H1 (cell line): ENCODE measurements at regions not wholly inside any gene's neighbourhood (a gene's known extent, or its start where the extent isn't known, plus 50 kb on each side); places are given as distances from the start of the nearest gene placed in this dataset.

Experiments
- CTCF ChIA-PET: fragments of 300-600 bp; sonication (Branson Sonifier 250); formaldehyde crosslinking; loops from one replicate; lab custom pipeline; 2021; ENCODE audit not compliant: partially characterized antibody; lab: Charles Lee
- POLR2A ChIA-PET: fragments of 300-600 bp; sonication (Branson Sonifier 250); formaldehyde crosslinking; loops from one replicate; lab custom pipeline; 2021; ENCODE audit warnings: inconsistent platforms; ENCODE audit not compliant: partially characterized antibody; lab: Charles Lee
- DNase-seq, 2 experiments: peaks; one replicate each; pipeline versions ENCODE4 v3.0.0 to v3.0.0-alpha.2; 2010 to 2022; ENCODE audit warnings: low spot score in 2 of 2, low read depth in 1 of 2, mixed read lengths in 1 of 2
- FAIRE-seq: peaks from 2 replicates; lab custom pipeline; 2011; peaks lifted over from hg19 to GRCh38; lab: Jason Lieb, UNC
- H2AFZ ChIP-seq: 2 replicates; pipeline ENCODE4 v1.8.1; 2012; ENCODE audit warnings: low read length, inconsistent platforms
- H2AK5ac ChIP-seq: 2 replicates; pipeline ENCODE4 v1.6.1; 2013; ENCODE audit warnings: low read depth, low read length
- H2BK120ac ChIP-seq: replicated peaks from 2 replicates; pipeline ENCODE3; 2013; ENCODE audit warnings: low read depth, low read length, inconsistent platforms
- H2BK12ac ChIP-seq: 2 replicates; pipeline ENCODE4 v1.6.1; 2013; ENCODE audit warnings: low read depth, low read length
- H2BK15ac ChIP-seq: 2 replicates; pipeline ENCODE4 v1.6.1; 2013; ENCODE audit warnings: low read length
- H2BK20ac ChIP-seq: 2 replicates; pipeline ENCODE4 v1.6.1; 2013; ENCODE audit warnings: low read length
- H2BK5ac ChIP-seq: 2 replicates; pipeline ENCODE4 v1.6.1; 2013; ENCODE audit warnings: low read depth, low read length
- H3K14ac ChIP-seq: 2 replicates; pipeline ENCODE4 v1.6.1; 2013; ENCODE audit warnings: inconsistent platforms; ENCODE audit not compliant: insufficient read length
- H3K18ac ChIP-seq: 2 replicates; pipeline ENCODE4 v1.6.1; 2013; ENCODE audit warnings: low read length; ENCODE audit errors: extremely low read depth
- H3K23ac ChIP-seq: 2 replicates; pipeline ENCODE4 v1.6.1; 2013; ENCODE audit warnings: inconsistent platforms; ENCODE audit not compliant: insufficient read length
- H3K23me2 ChIP-seq: 2 replicates; pipeline ENCODE4 v1.6.1; 2013; ENCODE audit warnings: low read depth, low read length
- H3K27ac ChIP-seq: 2 replicates; pipeline ENCODE4 v1.6.1; 2011; ENCODE audit warnings: low read depth, low read length, inconsistent platforms
- H3K27me3 ChIP-seq, 4 experiments: replicated peaks in 1 of 4; 1 replicate in 1 of 4; 2 replicates in 3 of 4; pipeline versions ENCODE4 v1.6.1 to v1.8.1; 2011 to 2013; ENCODE audit warnings: low read length in 3 of 4, mild to moderate bottlenecking in 3 of 4, inconsistent platforms in 2 of 4, mixed read lengths in 2 of 4, moderate library complexity in 1 of 4; ENCODE audit not compliant: control insufficient read depth in 3 of 4, insufficient read depth in 3 of 4; ENCODE audit errors: extremely low read depth in 1 of 4
- H3K36me3 ChIP-seq, 4 experiments: 2 replicates each; pipeline versions ENCODE4 v1.6.1 to v1.8.1; 2011 to 2013; ENCODE audit warnings: mild to moderate bottlenecking in 4 of 4, low read length in 3 of 4, moderate library complexity in 2 of 4, control low read depth in 1 of 4, inconsistent platforms in 1 of 4; ENCODE audit not compliant: insufficient read depth in 4 of 4, control insufficient read depth in 2 of 4
- H3K4ac ChIP-seq: replicated peaks from 2 replicates; pipeline ENCODE3; 2013; ENCODE audit warnings: low read length, low read depth, mixed read lengths, inconsistent platforms; ENCODE audit not compliant: insufficient read length
- H3K4me1 ChIP-seq, 4 experiments: replicated peaks in 1 of 4; 1 replicate in 1 of 4; 2 replicates in 3 of 4; pipeline versions ENCODE4 v1.6.1 to v1.8.1; 2011 to 2013; ENCODE audit warnings: low read length in 3 of 4, inconsistent platforms in 2 of 4, mixed read lengths in 1 of 4; ENCODE audit not compliant: insufficient read depth in 4 of 4, control insufficient read depth in 3 of 4
- H3K4me2 ChIP-seq, 2 experiments: 2 replicates each; pipeline versions ENCODE4 v1.6.1 to v1.8.1; 2011 to 2013; ENCODE audit warnings: low read depth in 2 of 2, low read length in 2 of 2, control low read depth in 1 of 2, inconsistent platforms in 1 of 2, mild to moderate bottlenecking in 1 of 2; ENCODE audit not compliant: insufficient read depth in 1 of 2
- H3K4me3 ChIP-seq, 4 experiments: fragments of 200-600, 300-600 bp in 1 of 4; sonication (generic), shearing (Covaris generic), sonication (Bioruptor Twin) in 1 of 4; 2 replicates each; pipeline versions ENCODE4 v1.5.1 to v1.8.1; 2011 to 2016; ENCODE audit warnings: low read length in 4 of 4, low read depth in 3 of 4, control low read depth in 2 of 4, inconsistent platforms in 2 of 4, mild to moderate bottlenecking in 2 of 4, mixed read lengths in 1 of 4, moderate library complexity in 1 of 4; ENCODE audit not compliant: insufficient read depth in 2 of 4; ENCODE audit errors: extremely low read depth in 1 of 4
- H3K56ac ChIP-seq: replicated peaks from 2 replicates; pipeline ENCODE3; 2013; ENCODE audit warnings: low read depth, mild to moderate bottlenecking, mixed read lengths, low read length, inconsistent platforms; ENCODE audit not compliant: insufficient read length
- H3K79me1 ChIP-seq: 2 replicates; pipeline ENCODE4 v1.6.1; 2013; ENCODE audit warnings: low read depth, low read length, control low read depth
- H3K79me2 ChIP-seq, 2 experiments: 2 replicates each; pipeline versions ENCODE4 v1.6.1 to v1.8.1; 2012 to 2013; ENCODE audit warnings: low read length in 2 of 2, mild to moderate bottlenecking in 2 of 2, inconsistent platforms in 1 of 2; ENCODE audit not compliant: insufficient read depth in 2 of 2, control insufficient read depth in 1 of 2
- H3K9ac ChIP-seq, 4 experiments: replicated peaks in 1 of 4; 1 replicate in 1 of 4; 2 replicates in 3 of 4; pipeline versions ENCODE4 v1.6.1 to v1.8.1; 2011 to 2013; ENCODE audit warnings: low read depth in 3 of 4, low read length in 3 of 4, control low read depth in 2 of 4, mild to moderate bottlenecking in 2 of 4, moderate library complexity in 2 of 4, inconsistent platforms in 1 of 4; ENCODE audit errors: extremely low read depth in 1 of 4
- H3K9me3 ChIP-seq, 2 experiments: 2 replicates each; pipeline versions ENCODE4 v1.6.1 to v1.8.1; 2012 to 2013; ENCODE audit warnings: mild to moderate bottlenecking in 2 of 2, moderate library complexity in 2 of 2, control low read depth in 1 of 2, inconsistent platforms in 1 of 2, low read depth in 1 of 2, low read length in 1 of 2, mixed read lengths in 1 of 2; ENCODE audit not compliant: insufficient read depth in 2 of 2
- H4K20me1 ChIP-seq, 2 experiments: replicated peaks in 1 of 2; 2 replicates each; pipeline versions ENCODE3 to v1.8.1; 2011 to 2013; ENCODE audit warnings: inconsistent platforms in 2 of 2, low read length in 2 of 2, mild to moderate bottlenecking in 1 of 2; ENCODE audit not compliant: insufficient read depth in 2 of 2, control insufficient read depth in 1 of 2
- H4K5ac ChIP-seq: 2 replicates; pipeline ENCODE4 v1.6.1; 2013; ENCODE audit warnings: low read length, low read depth, mixed read lengths, inconsistent platforms; ENCODE audit not compliant: insufficient read length
- H4K8ac ChIP-seq: 2 replicates; pipeline ENCODE4 v1.8.0; 2013; ENCODE audit warnings: mild to moderate bottlenecking, moderate library complexity, low read length, inconsistent platforms; ENCODE audit not compliant: insufficient read depth; ENCODE audit errors: extremely low read depth
- H4K91ac ChIP-seq: replicated peaks from 2 replicates; pipeline ENCODE3; 2013; ENCODE audit warnings: low read length, mixed read lengths, inconsistent platforms; ENCODE audit not compliant: insufficient read length
- CEBPB ChIP-seq: IDR thresholded peaks from 2 replicates; pipeline ENCODE4 v1.6.1; 2012; ENCODE audit warnings: low read depth, low read length
- SRF ChIP-seq: IDR thresholded peaks from 2 replicates; pipeline ENCODE4 v1.6.1; 2011; ENCODE audit warnings: mild to moderate bottlenecking, low read depth, low read length, moderate library complexity
- WGBS, 2 experiments: shearing (Covaris generic) in 1 of 2; methylation state at CpG; one replicate each; pipeline versions ENCODE4 v1.1.6 to v1.1.7; 2013 to 2015; ENCODE audit warnings: low lambda C conversion rate in 2 of 2, mixed read lengths in 2 of 2, inconsistent platforms in 1 of 2, low coverage in 1 of 2, missing lambda C conversion rate in 1 of 2; ENCODE audit not compliant: insufficient replicate concordance in 2 of 2, insufficient coverage in 1 of 2, insufficient read length in 1 of 2; ENCODE audit errors: extremely low coverage in 1 of 2, missing lambda C conversion rate in 1 of 2; 5-methylcytosine and 5-hydroxymethylcytosine counted together

- POLR2A ChIA-PET, result no interaction called here
- FAIRE-seq, result no peak
- no peak overlapping the region for H4K5ac ChIP-seq
Observed at GRCh38 chr21:28233536-28234220, 759.0 kb downstream of the LTN1 start.

More at GRCh38 chr21:28233536-28234220, 759.0 kb downstream of the LTN1 start:
- Histone ChIP-seq H3K4ac (no peak overlapping the region), H3K4me3 (no peak overlapping the region), H2AFZ (no peak overlapping the region), H3K4me2 (no peak overlapping the region), H3K79me1 (no peaks in the 10 kb centered on the region), H3K23me2 (no peaks in the 10 kb centered on the region), H3K9me3 (no peaks in the 10 kb centered on the region; a peak in 1 of 4 replicates), H3K27ac (no peak overlapping the region), H4K8ac (no peak overlapping the region), H3K79me2 (no peaks in the 10 kb centered on the region), H2AK5ac (no peak overlapping the region), H3K14ac (no peak overlapping the region), H2BK20ac (no peak overlapping the region), H3K36me3 (no peaks in the 10 kb centered on the region), H2BK12ac (no peak overlapping the region), H3K9ac (no peak overlapping the region; a peak in 1 of 7 replicates), H4K20me1 (no peaks in the 10 kb centered on the region), H3K56ac (no peak overlapping the region), H3K27me3 (no peaks in the 10 kb centered on the region)
- no peak for DNase-seq
- 92% methylated on average over 9 of the region's 9 CpGs; no CpG with 5 or more reads in 1 of the 2 experiments for WGBS, 2 experiments
- CTCF ChIA-PET, result interaction anchor here (0.6 to 1.8 kb wide), 4 partner anchors 10 to 1631 kb away, joined by 3 to 7 read pairs (median 3); no protein-coding TSS in a partner anchor
- TF ChIP-seq CEBPB, result peak; percentile 88
- TF ChIP-seq SRF, result no peak
- TF ChIP-seq, all 59 proteins: peak for 1
- Histone ChIP-seq H2BK120ac (no peak overlapping the region), H3K18ac (no peak overlapping the region), H3K23ac (no peak overlapping the region), H4K91ac (no peak overlapping the region), H2BK15ac (no peak overlapping the region), H3K4me1 (no peaks in the 10 kb centered on the region), H2BK5ac (no peak overlapping the region)
